SK-N-SH (cell line): ENCODE measurements at regions not wholly inside any gene's neighbourhood (a gene's known extent, or its start where the extent isn't known, plus 50 kb on each side); places are given as distances from the start of the nearest gene placed in this dataset.

Experiments used
- CTCF ChIA-PET: fragments of 300-600, 350-600 bp; formaldehyde crosslinking; extraction: SDS; loops from one replicate; lab custom pipeline; 2021; lab: Yijun Ruan, JAX
- POLR2A ChIA-PET: fragments of 350-600 bp; sonication (Branson Sonifier 250); formaldehyde crosslinking; extraction: SDS; loops from one replicate; lab custom pipeline; 2020; ENCODE audit warnings: antibody characterized with exemption, inconsistent platforms; lab: Yijun Ruan, JAX
- DNase-seq: peaks from one replicate; pipeline ENCODE4 v3.0.0; 2012
- H2AFZ ChIP-seq: fragments of 200-600 bp; sonication (generic); 2 replicates; pipeline ENCODE4 v1.8.1; 2016; ENCODE audit warnings: antibody characterized with exemption, mild to moderate bottlenecking, low read depth
- H3F3A ChIP-seq: fragments of 200-600 bp; sonication (generic); replicated peaks from 2 replicates; pipeline ENCODE3; 2016; ENCODE audit warnings: antibody characterized with exemption, mild to moderate bottlenecking; ENCODE audit not compliant: insufficient read depth
- H3K27ac ChIP-seq, 2 experiments: fragments of 200-500 bp in 1 of 2; fragments of 200-600 bp in 1 of 2; sonication (Bioruptor generic) in 1 of 2; sonication (generic), shearing (Covaris generic) in 1 of 2; 2 replicates each; pipeline versions ENCODE4 v1.5.1 to v1.6.1; 2014 to 2016; ENCODE audit warnings: low read depth in 2 of 2, inconsistent platforms in 1 of 2, low read length in 1 of 2, mild to moderate bottlenecking in 1 of 2, mixed read lengths in 1 of 2
- H3K27me3 ChIP-seq: fragments of 200-600 bp; sonication (generic), shearing (Covaris generic); 2 replicates; pipeline ENCODE4 v1.6.1; 2016; ENCODE audit warnings: mixed run types; ENCODE audit not compliant: insufficient read depth
- H3K36me3 ChIP-seq, 2 experiments: fragments of 200-500 bp in 1 of 2; fragments of 200-600 bp in 1 of 2; sonication (Bioruptor generic) in 1 of 2; sonication (generic) in 1 of 2; replicated peaks in 1 of 2; 2 replicates each; pipeline versions ENCODE3 to v1.5.1; 2014 to 2016; ENCODE audit warnings: low read length in 1 of 2, mild to moderate bottlenecking in 1 of 2; ENCODE audit not compliant: insufficient read depth in 2 of 2, control insufficient read depth in 1 of 2
- H3K4me1 ChIP-seq, 2 experiments: fragments of 200-500 bp in 1 of 2; fragments of 200-600 bp in 1 of 2; sonication (Bioruptor generic) in 1 of 2; sonication (generic), shearing (Covaris generic) in 1 of 2; 2 replicates each; pipeline versions ENCODE4 v1.5.1 to v1.6.1; 2014 to 2016; ENCODE audit warnings: low read depth in 1 of 2, low read length in 1 of 2, mixed run types in 1 of 2; ENCODE audit not compliant: insufficient read depth in 2 of 2, control insufficient read depth in 1 of 2
- H3K4me2 ChIP-seq: fragments of 200-600 bp; sonication (generic), shearing (Covaris generic); 2 replicates; pipeline ENCODE4 v1.6.1; 2017; ENCODE audit warnings: mixed run types
- H3K4me3 ChIP-seq, 2 experiments: fragments of 200-500 bp in 1 of 2; fragments of 200-600 bp in 1 of 2; sonication (Bioruptor generic) in 1 of 2; sonication (generic), shearing (Covaris generic) in 1 of 2; 2 replicates each; pipeline versions ENCODE4 v1.5.1 to v1.8.1; 2014 to 2016; ENCODE audit warnings: low read depth in 2 of 2, inconsistent platforms in 1 of 2, low read length in 1 of 2, mild to moderate bottlenecking in 1 of 2, mixed read lengths in 1 of 2, moderate library complexity in 1 of 2
- H3K79me2 ChIP-seq: fragments of 200-600 bp; sonication (generic); 2 replicates; pipeline ENCODE4 v1.8.1; 2017; ENCODE audit warnings: mild to moderate bottlenecking; ENCODE audit not compliant: insufficient read depth
- H3K9ac ChIP-seq: fragments of 200-600 bp; sonication (generic); 2 replicates; pipeline ENCODE4 v1.6.1; 2017; ENCODE audit warnings: mixed run types
- H3K9me2 ChIP-seq: fragments of 200-600 bp; sonication (generic); 2 replicates; pipeline ENCODE4 v1.6.1; 2017; ENCODE audit warnings: mixed run types
- H3K9me3 ChIP-seq: fragments of 200-600 bp; sonication (generic); 2 replicates; pipeline ENCODE4 v1.6.1; 2017; ENCODE audit warnings: mixed run types, mild to moderate bottlenecking, moderate library complexity
- H4K20me1 ChIP-seq: fragments of 200-600 bp; sonication (generic); 2 replicates; pipeline ENCODE4 v1.6.1; 2017; ENCODE audit warnings: mild to moderate bottlenecking, mixed run types; ENCODE audit not compliant: insufficient read depth
- EP300 ChIP-seq, 2 experiments: IDR thresholded peaks; 2 replicates each; pipeline versions ENCODE4 v1.4.0 to v1.6.1; 2012; ENCODE audit warnings: borderline replicate concordance in 1 of 2, low read depth in 1 of 2, low read length in 1 of 2
- FOSL2 ChIP-seq: IDR thresholded peaks from 2 replicates; pipeline ENCODE4 v1.4.0; 2012; ENCODE audit warnings: low read depth, mild to moderate bottlenecking, moderate library complexity, borderline replicate concordance
- FOXJ3 ChIP-seq: sonication (generic); formaldehyde crosslinking; IDR thresholded peaks from 2 replicates; pipeline ENCODE4 v1.5.1; 2020; ENCODE audit warnings: mild to moderate bottlenecking, missing genetic modification reagents
- FOXM1 ChIP-seq: IDR thresholded peaks from 2 replicates; pipeline ENCODE4 v1.4.0; 2012; ENCODE audit warnings: low read depth, mild to moderate bottlenecking
- GABPA ChIP-seq: IDR thresholded peaks from 2 replicates; pipeline ENCODE4 v1.4.0; 2012; ENCODE audit warnings: low read depth, mild to moderate bottlenecking
- JUND ChIP-seq: IDR thresholded peaks from 2 replicates; pipeline ENCODE4 v1.4.0; 2012
- MEF2A ChIP-seq: IDR thresholded peaks from 2 replicates; pipeline ENCODE4 v1.4.0; 2012; ENCODE audit warnings: low read depth, borderline replicate concordance
- NFIC ChIP-seq: IDR thresholded peaks from 2 replicates; pipeline ENCODE4 v1.4.0; 2012; ENCODE audit warnings: borderline replicate concordance
- NRF1 ChIP-seq: IDR thresholded peaks from 2 replicates; pipeline ENCODE4 v1.6.1; 2012; ENCODE audit warnings: low read depth, mild to moderate bottlenecking, low read length
- RAD21 ChIP-seq: IDR thresholded peaks from 2 replicates; pipeline ENCODE4 v1.6.1; 2012; ENCODE audit warnings: mild to moderate bottlenecking, low read length
- RFX5 ChIP-seq: IDR thresholded peaks from 2 replicates; pipeline ENCODE4 v1.6.1; 2012; ENCODE audit warnings: mild to moderate bottlenecking, improper control_type of control experiment, low read length
- SIN3A ChIP-seq: IDR thresholded peaks from 2 replicates; pipeline ENCODE4 v1.6.1; 2012; ENCODE audit warnings: low read depth, mild to moderate bottlenecking, low read length, moderate library complexity, borderline replicate concordance
- TAF1 ChIP-seq: IDR thresholded peaks from 2 replicates; pipeline ENCODE4 v1.6.1; 2012; ENCODE audit warnings: low read depth, mild to moderate bottlenecking, low read length, moderate library complexity, borderline replicate concordance
- TEAD4 ChIP-seq: IDR thresholded peaks from 2 replicates; pipeline ENCODE4 v1.4.0; 2012; ENCODE audit warnings: mild to moderate bottlenecking, borderline replicate concordance; ENCODE audit not compliant: insufficient read depth
- YY1 ChIP-seq: IDR thresholded peaks from 2 replicates; pipeline ENCODE4 v1.4.0; 2012; ENCODE audit warnings: low read depth, mild to moderate bottlenecking
- WGBS: methylation state at CpG from one replicate; pipeline ENCODE4 v1.1.6; 2017; ENCODE audit warnings: low lambda C conversion rate; 5-methylcytosine and 5-hydroxymethylcytosine counted together
- TF ChIP-seq, protein P1 (sequence below): IDR thresholded peaks from 2 replicates; pipeline ENCODE4 v1.4.0; 2012; ENCODE audit warnings: low read depth, borderline replicate concordance
- TF ChIP-seq, protein P2 (sequence below): IDR thresholded peaks from 2 replicates; pipeline ENCODE4 v1.4.0; 2012; ENCODE audit warnings: low read depth
- TF ChIP-seq, protein P3 (sequence below): fragments of 150-350 bp; IDR thresholded peaks from 2 replicates; pipeline ENCODE4 v1.6.1; 2017; ENCODE audit warnings: antibody characterized with exemption, low read length, low read depth, borderline replicate concordance
- TF ChIP-seq, protein P4 (sequence below): fragments of 150-350 bp; IDR thresholded peaks from 2 replicates; pipeline ENCODE4 v1.6.1; 2016; ENCODE audit warnings: mild to moderate bottlenecking, low read depth, low read length

DNA sequence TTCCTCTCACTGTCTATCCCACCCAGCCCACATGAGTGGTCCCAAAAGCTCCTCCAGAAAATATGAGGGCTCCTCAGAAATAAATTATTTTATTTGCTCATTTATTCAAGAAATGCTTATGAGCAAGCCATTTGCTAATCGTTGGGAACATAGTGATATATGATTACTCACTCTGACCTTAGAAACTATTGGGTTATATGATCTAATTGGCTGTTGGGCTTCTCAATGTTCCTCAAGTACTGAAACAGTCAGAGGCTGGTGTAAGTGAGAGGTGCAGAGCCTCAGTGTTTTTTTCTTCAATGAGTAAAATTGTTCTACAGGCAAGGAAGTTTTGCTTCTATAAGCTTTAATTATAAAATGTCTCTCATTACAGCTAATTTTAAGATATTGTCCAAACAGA is 893.8 kb upstream of the INTU start:
- H3K9me3 ChIP-seq = no peaks in the 10 kb centered on the region
- no peak for DNase-seq
- H3K27me3 ChIP-seq = no peaks in the 10 kb centered on the region
- H4K20me1 ChIP-seq = no peaks in the 10 kb centered on the region
- H3K4me1 ChIP-seq = no peaks in the 10 kb centered on the region
- no peak overlapping the region for H2AFZ ChIP-seq
- H3K4me2 ChIP-seq = no peak overlapping the region
- H3F3A ChIP-seq = no peaks in the 10 kb centered on the region
- ChIA-PET CTCF (no interaction called here), POLR2A (no interaction called here)
- H3K36me3 ChIP-seq = no peaks in the 10 kb centered on the region
- no peak overlapping the region for H3K4me3 ChIP-seq
- 48% methylated on average over 1 of the region's 1 CpG for WGBS
- TF ChIP-seq, protein P1, sequence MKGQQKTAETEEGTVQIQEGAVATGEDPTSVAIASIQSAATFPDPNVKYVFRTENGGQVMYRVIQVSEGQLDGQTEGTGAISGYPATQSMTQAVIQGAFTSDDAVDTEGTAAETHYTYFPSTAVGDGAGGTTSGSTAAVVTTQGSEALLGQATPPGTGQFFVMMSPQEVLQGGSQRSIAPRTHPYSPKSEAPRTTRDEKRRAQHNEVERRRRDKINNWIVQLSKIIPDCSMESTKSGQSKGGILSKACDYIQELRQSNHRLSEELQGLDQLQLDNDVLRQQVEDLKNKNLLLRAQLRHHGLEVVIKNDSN = no peak
- TF ChIP-seq FOSL2 (no peak), FOXM1 (no peak), RFX5 (no peak), NFIC (no peak), GABPA (no peak), EP300 (IDR thresholded peaks at IDR 0.05; ENCODE audit: borderline replicate concordance in 1 of 2, low read depth in 1 of 2, low read length in 1 of 2) (no peak), FOXJ3 (no peak), RAD21 (no peak), JUND (no peak), MEF2A (no peak), YY1 (no peak), TAF1 (no peak), NRF1 (no peak), TEAD4 (no peak), SIN3A (no peak)
- TF ChIP-seq, protein P2, sequence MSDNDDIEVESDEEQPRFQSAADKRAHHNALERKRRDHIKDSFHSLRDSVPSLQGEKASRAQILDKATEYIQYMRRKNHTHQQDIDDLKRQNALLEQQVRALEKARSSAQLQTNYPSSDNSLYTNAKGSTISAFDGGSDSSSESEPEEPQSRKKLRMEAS = no peak
- TF ChIP-seq, protein P3, sequence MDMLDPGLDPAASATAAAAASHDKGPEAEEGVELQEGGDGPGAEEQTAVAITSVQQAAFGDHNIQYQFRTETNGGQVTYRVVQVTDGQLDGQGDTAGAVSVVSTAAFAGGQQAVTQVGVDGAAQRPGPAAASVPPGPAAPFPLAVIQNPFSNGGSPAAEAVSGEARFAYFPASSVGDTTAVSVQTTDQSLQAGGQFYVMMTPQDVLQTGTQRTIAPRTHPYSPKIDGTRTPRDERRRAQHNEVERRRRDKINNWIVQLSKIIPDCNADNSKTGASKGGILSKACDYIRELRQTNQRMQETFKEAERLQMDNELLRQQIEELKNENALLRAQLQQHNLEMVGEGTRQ = no peak
- TF ChIP-seq, protein P4, sequence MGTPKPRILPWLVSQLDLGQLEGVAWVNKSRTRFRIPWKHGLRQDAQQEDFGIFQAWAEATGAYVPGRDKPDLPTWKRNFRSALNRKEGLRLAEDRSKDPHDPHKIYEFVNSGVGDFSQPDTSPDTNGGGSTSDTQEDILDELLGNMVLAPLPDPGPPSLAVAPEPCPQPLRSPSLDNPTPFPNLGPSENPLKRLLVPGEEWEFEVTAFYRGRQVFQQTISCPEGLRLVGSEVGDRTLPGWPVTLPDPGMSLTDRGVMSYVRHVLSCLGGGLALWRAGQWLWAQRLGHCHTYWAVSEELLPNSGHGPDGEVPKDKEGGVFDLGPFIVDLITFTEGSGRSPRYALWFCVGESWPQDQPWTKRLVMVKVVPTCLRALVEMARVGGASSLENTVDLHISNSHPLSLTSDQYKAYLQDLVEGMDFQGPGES = no peak
- TF ChIP-seq, all 33 proteins: peak for 0
- Histone ChIP-seq H3K9me2 (no peaks in the 10 kb centered on the region), H3K27ac (no peak overlapping the region), H3K79me2 (no peaks in the 10 kb centered on the region), H3K9ac (no peak overlapping the region)
